Iris pigment epithelial cell (primary cell): ENCODE measurements at regions not wholly inside any gene's neighbourhood (a gene's known extent, or its start where the extent isn't known, plus 50 kb on each side); places are given as distances from the start of the nearest gene placed in this dataset.

Source experiments
- DNase-seq: peaks from one replicate; pipeline ENCODE4 v3.0.0-alpha.2; 2011; ENCODE audit warnings: low read depth

- DNase-seq = no peak
These were observed 186.2 kb upstream of the PMEPA1 start for GRCh38 chr20:57896017-57896416.

DNA sequence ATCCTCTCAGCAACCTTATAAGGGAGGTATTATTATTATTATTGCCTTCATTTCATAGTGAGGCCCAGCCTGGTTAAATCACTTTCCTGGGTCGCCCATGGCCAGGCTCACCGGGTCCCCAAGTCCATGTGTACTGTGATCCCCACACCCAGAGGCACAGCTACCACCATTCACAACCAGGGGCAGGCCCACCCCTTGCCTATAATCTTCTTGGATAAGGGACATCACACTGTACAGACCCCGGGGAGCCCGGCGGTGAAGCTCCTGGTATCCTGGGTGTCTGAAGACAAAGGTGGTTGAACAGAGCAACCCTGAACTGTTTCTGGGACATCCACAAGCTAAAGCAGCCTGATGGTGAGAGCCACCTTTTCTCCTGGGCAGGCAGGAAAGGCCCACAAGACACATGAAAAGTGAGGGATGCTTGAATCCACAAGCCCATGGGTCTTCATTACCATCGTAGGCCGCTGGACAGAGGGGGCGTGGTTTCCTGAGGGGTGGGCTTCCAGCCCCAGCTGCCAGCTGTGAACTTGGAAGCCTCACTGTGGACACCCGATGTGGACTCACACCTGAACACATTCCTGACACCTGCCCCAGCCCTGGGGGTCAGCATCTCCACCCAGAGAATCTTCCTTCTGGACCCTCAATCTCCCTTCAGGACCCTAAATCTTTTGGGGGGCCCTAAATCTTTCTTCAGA lies 185.5 kb upstream of the PMEPA1 start:
- DNase-seq = no peak

DNA sequence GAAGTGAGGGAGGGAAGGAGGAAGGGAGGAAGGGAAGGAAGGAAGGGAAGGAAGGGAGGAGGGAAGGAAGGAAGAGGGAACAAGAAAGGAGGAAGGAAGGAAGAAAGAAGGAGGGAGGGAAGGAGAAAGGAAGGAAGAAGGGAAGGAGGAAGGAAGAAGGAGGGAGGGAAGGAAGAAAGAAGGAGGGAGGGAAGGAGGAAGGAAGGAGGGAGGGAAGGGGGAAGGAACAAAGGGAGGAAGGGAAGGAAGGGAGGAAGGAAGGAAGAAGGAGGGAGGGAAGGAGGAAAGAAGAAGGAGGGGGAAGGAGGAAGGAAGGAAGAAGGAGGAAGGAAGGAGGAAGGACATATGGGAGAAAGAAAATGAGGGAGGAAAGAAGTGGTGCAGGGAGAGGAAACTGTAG lies 184.7 kb upstream of the PMEPA1 start:
- DNase-seq = no peak

- DNase-seq = no peak
These were observed 184.3 kb upstream of the PMEPA1 start for GRCh38 chr20:57894096-57894495.

- DNase-seq = no peak
These were observed 183.7 kb upstream of the PMEPA1 start for GRCh38 chr20:57893366-57893999.

DNA sequence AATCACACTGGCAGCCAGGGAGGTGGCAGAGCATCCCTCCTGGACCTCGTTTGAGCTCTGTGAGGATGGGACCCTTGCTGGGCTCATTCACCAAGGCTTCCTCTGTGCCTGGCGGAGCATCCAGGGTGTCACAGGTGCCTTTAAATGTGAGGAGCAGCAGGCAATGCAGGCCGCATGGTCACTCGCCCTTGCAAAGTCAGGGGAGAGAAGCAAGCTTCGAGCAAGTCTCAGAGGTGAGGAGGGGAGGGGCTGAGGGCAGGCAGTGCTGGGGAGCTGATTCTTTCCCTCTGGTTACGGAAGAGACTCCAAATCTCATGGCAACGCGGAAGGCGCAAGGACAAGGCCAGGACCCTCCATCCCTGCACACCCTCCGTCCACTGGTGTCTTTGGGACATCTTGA lies 182.7 kb upstream of the PMEPA1 start:
- DNase-seq = no peak

GRCh38 chr20:57891014-57891413 lies 181.2 kb upstream of the PMEPA1 start:
- no peak for DNase-seq

DNA sequence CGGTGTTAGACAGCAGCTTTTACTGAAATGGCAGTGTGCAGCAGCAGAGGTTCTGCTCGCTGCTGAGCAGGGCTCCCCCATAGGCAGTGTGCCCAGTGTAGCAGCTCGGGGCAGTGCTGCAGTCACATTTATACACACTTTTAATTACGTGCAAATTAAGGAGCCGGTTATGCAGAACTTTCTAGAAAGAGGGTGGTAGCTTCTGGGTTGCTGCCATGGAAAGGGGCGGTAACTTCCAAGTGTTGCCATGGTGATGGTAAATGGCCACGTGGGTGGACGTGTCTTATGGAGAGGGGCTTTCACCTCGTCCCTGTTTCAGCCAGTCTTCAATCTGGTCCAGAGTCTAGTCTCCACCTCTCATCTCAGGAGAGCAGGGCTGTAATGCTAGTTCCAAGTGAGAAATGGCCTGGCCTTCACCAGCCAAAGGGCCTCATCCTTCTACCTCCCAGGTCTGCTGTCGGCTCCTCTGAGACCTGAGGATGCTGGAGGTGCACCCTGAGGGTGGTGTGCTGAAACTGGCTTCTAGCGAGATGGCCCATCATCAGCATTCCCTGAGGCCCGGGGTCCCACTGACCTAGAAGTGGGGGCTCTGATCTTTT lies 180.5 kb upstream of the PMEPA1 start:
- no peak for DNase-seq

DNA sequence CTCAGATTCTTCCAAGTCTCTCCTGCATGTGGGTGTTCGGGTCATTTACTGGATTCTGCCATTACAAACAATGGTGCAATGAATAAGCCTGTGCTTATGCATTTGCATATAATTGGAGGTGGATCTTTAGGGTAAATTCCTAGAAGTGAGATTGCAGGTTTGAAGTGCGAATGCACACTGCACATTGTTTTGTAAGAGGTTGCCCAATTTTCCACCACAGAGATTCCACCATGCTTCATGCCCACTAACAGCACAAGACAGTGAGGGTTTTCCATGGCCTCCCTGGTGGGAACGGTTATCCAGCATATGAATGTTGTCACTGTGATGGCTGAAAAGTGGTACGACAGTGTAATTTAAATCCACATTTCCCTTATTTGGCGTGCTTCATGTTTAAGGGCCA lies 178.8 kb upstream of the PMEPA1 start:
- no peak for DNase-seq

DNA sequence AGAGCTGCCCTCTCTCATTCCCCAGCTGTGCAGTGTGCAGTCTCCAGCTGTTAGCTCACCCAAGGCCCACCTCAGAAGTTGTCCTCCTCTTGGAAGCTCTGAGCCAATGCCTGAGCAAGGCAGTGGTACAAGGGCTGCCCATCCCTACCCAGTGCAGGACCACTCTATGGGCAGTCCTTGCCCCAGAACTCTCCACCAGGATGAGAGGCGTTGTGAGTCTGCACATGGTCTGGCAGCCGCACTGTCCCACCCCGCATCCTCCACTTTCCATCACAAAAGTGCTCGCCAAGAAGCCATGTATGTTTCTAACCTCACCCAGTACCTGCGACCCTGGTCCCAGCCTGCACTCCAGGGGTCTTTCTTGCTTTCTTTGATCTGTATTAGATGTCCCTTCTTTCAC lies 175.1 kb upstream of the PMEPA1 start:
- no peak for DNase-seq

DNA sequence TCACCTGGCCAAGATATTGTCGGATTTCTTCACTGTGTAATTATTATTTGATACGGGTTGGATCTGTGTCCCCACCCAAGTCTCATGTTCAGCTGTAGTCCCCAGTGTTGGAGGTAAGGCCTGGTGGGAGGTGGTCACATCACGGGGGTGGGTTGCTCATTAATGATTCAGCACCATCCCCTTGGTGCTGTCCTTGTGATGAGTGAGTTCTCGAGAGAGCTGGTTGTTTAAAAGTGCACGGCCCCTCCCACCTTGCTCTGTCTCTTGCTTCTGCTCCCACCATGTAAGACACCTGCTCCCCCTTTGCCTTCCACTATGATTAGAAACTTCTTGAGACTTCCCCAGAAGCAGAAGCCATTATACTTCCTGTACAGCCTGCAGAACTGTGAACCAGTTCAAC lies 173.9 kb upstream of the PMEPA1 start:
- DNase-seq = no peak

DNA sequence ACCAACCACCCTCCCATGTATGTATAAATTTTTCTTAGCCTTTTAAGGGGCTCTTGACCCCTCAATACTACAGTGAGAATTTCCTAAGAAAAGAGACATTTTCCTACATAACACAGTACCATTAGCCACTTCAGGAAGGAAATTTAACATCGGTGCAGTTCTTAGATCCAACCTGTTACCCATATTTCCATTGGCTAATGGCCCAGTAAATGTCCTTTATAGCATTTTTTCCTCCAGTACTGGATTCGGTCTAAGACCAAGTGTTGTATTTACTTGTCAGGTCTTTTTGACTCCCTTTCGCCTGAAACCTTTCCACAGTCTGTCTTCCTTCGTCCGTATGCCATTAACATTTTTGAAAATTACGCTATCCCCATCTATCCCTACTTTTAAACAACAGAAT lies 173.4 kb upstream of the PMEPA1 start:
- DNase-seq = no peak

DNA sequence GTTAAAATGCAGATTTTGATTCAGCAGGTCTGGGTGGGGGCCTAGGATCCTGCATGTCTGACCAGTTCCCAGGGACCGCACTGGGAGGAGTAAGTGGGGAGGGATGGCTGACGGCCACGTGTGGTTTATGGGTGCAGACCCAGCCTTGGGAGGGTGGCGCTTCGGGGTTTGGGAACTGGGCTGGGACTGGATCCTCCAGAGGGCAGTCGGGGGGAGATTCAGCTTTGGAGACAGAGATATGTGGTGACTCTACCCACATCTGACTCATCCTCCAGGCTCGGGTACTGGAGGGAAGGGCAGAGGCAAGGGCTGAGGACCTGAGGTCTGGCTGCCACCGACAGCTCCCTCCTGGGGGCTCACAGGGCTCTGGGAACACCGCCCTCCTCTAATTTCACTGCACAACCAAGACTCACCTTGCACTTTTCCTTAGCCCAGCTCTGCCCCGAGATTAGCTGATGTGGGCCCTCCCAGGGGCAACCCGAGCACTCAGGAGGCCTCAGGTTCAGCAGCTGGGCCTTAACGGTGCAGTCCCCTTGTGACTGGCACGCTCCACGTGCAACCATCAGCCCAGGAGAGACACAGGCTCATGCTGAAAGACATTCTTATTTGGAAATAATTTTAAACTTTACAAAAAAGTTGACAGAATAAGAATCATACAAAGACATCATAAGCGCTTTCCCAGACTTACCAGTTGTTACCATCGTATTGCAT lies 172.8 kb upstream of the PMEPA1 start:
- DNase-seq = no peak

GRCh38 chr20:57881466-57882385 lies 171.9 kb upstream of the PMEPA1 start:
- DNase-seq = no peak

DNA sequence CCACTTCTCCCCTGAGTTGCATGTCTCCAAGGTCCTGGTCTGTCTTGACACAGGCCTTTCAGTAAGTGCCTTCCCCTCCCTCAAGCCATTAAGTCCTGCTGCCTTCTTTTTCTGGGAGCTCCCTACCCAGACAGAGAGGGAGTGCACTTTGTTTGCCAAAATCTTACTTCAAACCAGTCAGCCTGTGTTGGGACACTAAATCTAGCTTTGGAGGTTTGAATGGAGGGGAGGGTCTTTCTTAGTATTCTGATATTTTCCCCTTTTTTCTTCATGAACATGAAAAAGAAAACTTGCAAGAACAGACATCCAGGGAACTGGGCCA lies 170.7 kb upstream of the PMEPA1 start:
- no peak for DNase-seq

- no peak for DNase-seq
These were observed 170.2 kb upstream of the PMEPA1 start for GRCh38 chr20:57879779-57880570.

GRCh38 chr20:57879437-57879778 lies 169.6 kb upstream of the PMEPA1 start:
- DNase-seq = no peak

- no peak for DNase-seq
These were observed 169.1 kb upstream of the PMEPA1 start for GRCh38 chr20:57878786-57879424.

- no peak for DNase-seq
These were observed 168.2 kb upstream of the PMEPA1 start for GRCh38 chr20:57877995-57878394.

DNA sequence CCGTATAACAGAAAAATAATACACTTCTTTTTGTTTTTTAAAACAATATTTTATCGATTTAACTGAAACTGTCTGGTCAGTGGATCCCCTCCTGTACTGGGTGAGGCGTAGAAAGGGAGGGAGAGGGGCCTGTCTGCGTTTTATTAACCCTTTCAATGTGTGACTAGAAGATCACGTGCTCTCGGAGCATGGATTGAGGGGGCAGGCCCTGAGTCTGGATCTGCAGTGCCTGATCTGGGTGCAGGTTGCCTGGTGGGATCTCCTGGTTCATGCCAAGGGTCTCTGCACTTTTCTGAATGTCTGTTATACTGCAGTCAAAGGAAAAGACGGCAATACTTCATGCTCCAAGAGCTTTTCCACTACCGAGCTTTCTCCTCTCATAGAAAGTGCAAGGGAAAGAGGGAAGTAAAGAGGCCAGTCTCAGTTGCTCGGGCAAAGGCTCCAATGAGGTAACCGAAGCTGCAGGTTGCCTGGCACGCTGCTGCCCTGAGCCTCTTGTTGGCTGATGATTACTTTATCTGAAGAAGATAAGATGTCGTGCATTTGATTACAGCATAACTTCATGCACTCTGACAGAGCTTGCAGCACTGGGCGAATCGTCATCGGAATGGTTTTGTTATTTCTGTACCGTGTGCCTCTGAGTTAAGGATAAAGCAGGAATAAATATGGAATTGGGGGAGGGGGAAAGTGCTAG lies 167.5 kb upstream of the PMEPA1 start:
- DNase-seq = no peak
